A673 (cell line): ENCODE measurements at regions not wholly inside any gene's neighbourhood (a gene's known extent, or its start where the extent isn't known, plus 50 kb on each side); places are given as distances from the start of the nearest gene placed in this dataset.

ENCODE experiments used
- BruUV-seq: library from RNA; stranded (reverse); fragments of 400-500 nt; replicated peaks from 2 replicates; lab custom pipeline; 2021; lab: Mats Ljungman, UMichigan
- CTCF ChIA-PET: fragments of 300-600 bp; sonication (Branson Sonifier 250); formaldehyde crosslinking; loops from one replicate; lab custom pipeline; 2022; ENCODE audit warnings: antibody characterized with exemption; lab: Charles Lee
- POLR2A ChIA-PET: fragments of 300-600 bp; sonication (Branson Sonifier 250); formaldehyde crosslinking; loops from one replicate; lab custom pipeline; 2022; ENCODE audit warnings: antibody characterized with exemption; ENCODE audit not compliant: low non-redundant PET; lab: Charles Lee
- DNase-seq: peaks from one replicate; pipeline ENCODE4 v3.0.0-alpha.2; 2015; ENCODE audit warnings: low spot score
- H3K27ac ChIP-seq: fragments of 200-600 bp; sonication (generic); 2 replicates; pipeline ENCODE4 v1.5.1; 2016; ENCODE audit warnings: mixed run types, low read depth, mild to moderate bottlenecking, mixed read lengths, antibody characterized with exemption, low read length; ENCODE audit not compliant: poor library complexity, severe bottlenecking
- H3K27me3 ChIP-seq: fragments of 200-600 bp; sonication (generic); replicated peaks from 2 replicates; pipeline ENCODE4 v1.6.1; 2017; ENCODE audit warnings: mixed run types, low read depth, mild to moderate bottlenecking, mixed read lengths, antibody characterized with exemption, low read length; ENCODE audit not compliant: insufficient read depth, poor library complexity
- H3K36me3 ChIP-seq: fragments of 200-600 bp; sonication (generic); 2 replicates; pipeline ENCODE4 v1.6.1; 2016; ENCODE audit warnings: mixed run types, mild to moderate bottlenecking, mixed read lengths, antibody characterized with exemption, low read length; ENCODE audit not compliant: insufficient read depth, poor library complexity, severe bottlenecking
- H3K4me1 ChIP-seq: fragments of 200-600 bp; sonication (generic); 2 replicates; pipeline ENCODE4 v1.6.1; 2017; ENCODE audit warnings: mixed run types, mild to moderate bottlenecking, mixed read lengths, antibody characterized with exemption, low read length; ENCODE audit not compliant: insufficient read depth, poor library complexity, severe bottlenecking
- H3K4me3 ChIP-seq: fragments of 200-600 bp; sonication (generic); 2 replicates; pipeline ENCODE4 v1.5.1; 2016; ENCODE audit warnings: low read depth, mixed run types, mild to moderate bottlenecking, mixed read lengths, low read length; ENCODE audit not compliant: poor library complexity, severe bottlenecking
- H3K9me3 ChIP-seq: fragments of 200-600 bp; sonication (generic); 2 replicates; pipeline ENCODE4 v1.6.1; 2016; ENCODE audit warnings: mixed run types, low read depth, mild to moderate bottlenecking, mixed read lengths, antibody characterized with exemption, low read length; ENCODE audit not compliant: poor library complexity, severe bottlenecking
- EZH2 ChIP-seq: fragments of 200-600 bp; sonication (generic); IDR thresholded peaks from 2 replicates; pipeline ENCODE4 v1.6.1; 2017; ENCODE audit warnings: borderline replicate concordance, low read depth, mild to moderate bottlenecking, mixed read lengths, antibody characterized with exemption, low read length; ENCODE audit not compliant: poor library complexity, severe bottlenecking
- intact Hi-C: fragments of 100-400 bp; cut with micrococcal nuclease; formaldehyde crosslinking; loops from one replicate; pipeline ENCODE4 v1.10.0; 2022; ENCODE audit not compliant: unreplicated experiment
- TF ChIP-seq, protein P1 (sequence below): fragments of 300-800, 200-600 bp; sonication (generic); conservative IDR thresholded peaks from 2 replicates; pipeline ENCODE4 v1.5.1; 2017; ENCODE audit warnings: low read depth, mild to moderate bottlenecking, antibody characterized with exemption, low read length, moderate library complexity, mixed read lengths

DNA sequence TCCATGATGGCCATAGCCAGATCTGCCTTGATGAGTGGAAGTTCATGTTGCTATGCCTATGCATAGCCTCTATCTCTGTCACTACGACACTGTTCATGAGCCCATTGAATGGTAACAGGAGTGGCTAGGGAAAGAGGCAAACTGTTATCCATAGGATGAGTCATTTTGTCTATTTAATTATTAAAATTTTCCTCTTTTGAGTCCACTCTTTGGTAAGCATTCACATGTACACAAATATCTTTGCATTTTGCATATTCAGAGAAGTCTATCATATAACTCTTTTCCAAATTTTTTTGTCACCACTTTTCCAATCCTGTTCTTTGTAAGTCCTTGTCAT, 364.4 kb downstream of the KCNJ3 start:
- H3K27me3 ChIP-seq, result no peaks in the 10 kb centered on the region
- TF ChIP-seq, protein P1, sequence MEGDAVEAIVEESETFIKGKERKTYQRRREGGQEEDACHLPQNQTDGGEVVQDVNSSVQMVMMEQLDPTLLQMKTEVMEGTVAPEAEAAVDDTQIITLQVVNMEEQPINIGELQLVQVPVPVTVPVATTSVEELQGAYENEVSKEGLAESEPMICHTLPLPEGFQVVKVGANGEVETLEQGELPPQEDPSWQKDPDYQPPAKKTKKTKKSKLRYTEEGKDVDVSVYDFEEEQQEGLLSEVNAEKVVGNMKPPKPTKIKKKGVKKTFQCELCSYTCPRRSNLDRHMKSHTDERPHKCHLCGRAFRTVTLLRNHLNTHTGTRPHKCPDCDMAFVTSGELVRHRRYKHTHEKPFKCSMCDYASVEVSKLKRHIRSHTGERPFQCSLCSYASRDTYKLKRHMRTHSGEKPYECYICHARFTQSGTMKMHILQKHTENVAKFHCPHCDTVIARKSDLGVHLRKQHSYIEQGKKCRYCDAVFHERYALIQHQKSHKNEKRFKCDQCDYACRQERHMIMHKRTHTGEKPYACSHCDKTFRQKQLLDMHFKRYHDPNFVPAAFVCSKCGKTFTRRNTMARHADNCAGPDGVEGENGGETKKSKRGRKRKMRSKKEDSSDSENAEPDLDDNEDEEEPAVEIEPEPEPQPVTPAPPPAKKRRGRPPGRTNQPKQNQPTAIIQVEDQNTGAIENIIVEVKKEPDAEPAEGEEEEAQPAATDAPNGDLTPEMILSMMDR, result no peak
- no peak for TF ChIP-seq EZH2
- peaks cover 3% of the 10 kb centered on the region for H3K9me3 ChIP-seq
- H3K27ac ChIP-seq, result no peak overlapping the region
- ChIA-PET CTCF (no interaction called here), POLR2A (no interaction called here)
- no peaks in the 10 kb centered on the region for H3K4me1 ChIP-seq
- intact Hi-C loops, result no loop called here
- DNase-seq, result no peak
- no peak overlapping the region for H3K4me3 ChIP-seq
- no TSS peak for BruUV-seq
- no peaks in the 10 kb centered on the region for H3K36me3 ChIP-seq

DNA sequence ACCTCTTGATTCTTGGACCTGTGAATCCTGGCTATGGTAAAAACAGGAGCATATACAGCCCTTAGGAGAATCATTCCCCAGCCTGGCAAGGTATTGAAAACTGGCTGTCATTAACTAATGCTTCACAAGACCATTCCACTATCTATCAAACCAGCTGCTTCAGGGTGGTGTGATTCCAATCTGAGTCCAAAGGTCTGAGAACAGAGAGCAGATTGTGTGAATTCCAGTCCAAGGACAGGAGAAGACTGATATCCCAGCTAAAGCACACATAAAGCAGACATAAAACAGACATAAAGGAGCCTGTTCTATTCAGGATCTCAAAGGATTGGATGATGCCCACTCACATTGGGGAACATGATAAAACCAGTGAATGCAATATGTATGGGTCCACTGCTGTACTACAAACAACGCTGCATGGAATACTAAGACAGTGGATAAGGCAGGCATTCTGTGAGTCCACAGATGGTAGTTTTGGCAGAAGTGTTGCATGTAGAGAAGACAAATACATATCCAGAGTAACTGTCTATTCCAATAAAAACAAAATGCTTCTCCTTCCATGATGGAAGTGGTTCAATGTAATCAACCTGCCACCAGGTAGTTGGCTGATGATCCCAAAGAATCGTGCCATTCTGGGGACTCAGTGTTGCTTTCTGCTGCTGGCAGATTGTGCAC, 363.9 kb downstream of the KCNJ3 start:
- H3K4me3 ChIP-seq, result no peak overlapping the region
- BruUV-seq, result no TSS peak
- H3K36me3 ChIP-seq, result no peaks in the 10 kb centered on the region
- no peak for TF ChIP-seq EZH2
- TF ChIP-seq, protein P1, result no peak
- peaks cover 3% of the 10 kb centered on the region for H3K9me3 ChIP-seq
- no peaks in the 10 kb centered on the region for H3K4me1 ChIP-seq
- no peak overlapping the region for H3K27ac ChIP-seq
- ChIA-PET POLR2A (no interaction called here), CTCF (no interaction called here)
- H3K27me3 ChIP-seq, result no peaks in the 10 kb centered on the region
- intact Hi-C loops, result no loop called here
- no peak for DNase-seq

DNA sequence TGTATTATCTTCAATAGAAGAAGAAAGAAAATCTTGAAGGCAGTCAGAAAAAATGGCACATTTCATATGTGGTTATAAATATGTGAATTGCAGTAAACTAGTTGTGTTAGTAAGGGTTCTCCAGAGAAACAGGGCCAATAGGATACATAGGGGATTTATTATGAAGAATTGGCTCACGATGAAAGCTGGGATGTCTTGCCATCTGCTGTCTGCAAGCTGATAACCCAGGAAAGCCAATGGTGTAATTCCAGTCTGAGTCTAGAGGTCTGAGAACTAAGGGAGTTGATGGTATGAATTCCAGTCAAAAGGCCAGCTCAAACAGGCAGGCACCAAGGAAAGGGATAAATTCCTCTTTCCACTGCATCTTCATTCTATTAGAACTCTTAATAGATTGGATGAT, 362.4 kb downstream of the KCNJ3 start:
- H3K27ac ChIP-seq, result no peak overlapping the region

More for the DNA sequence above, 362.4 kb downstream of the KCNJ3 start:
- Histone ChIP-seq H3K36me3 (no peaks in the 10 kb centered on the region), H3K9me3 (peaks cover 3% of the 10 kb centered on the region), H3K27me3 (no peaks in the 10 kb centered on the region), H3K4me1 (no peaks in the 10 kb centered on the region), H3K4me3 (no peak overlapping the region)
- DNase-seq, result no peak
- ChIA-PET POLR2A (no interaction called here), CTCF (no interaction called here)
- no TSS peak for BruUV-seq
- intact Hi-C loops, result no loop called here
- TF ChIP-seq, protein P1, result no peak
